Upper lobe of left lung (tissue), 4 donors: ENCODE measurements at regions not wholly inside any gene's neighbourhood (a gene's known extent, or its start where the extent isn't known, plus 50 kb on each side); places are given as distances from the start of the nearest gene placed in this dataset.

ENCODE experiments used
- CTCF ChIP-seq, 6 experiments: fragments of 450-650 bp in 4 of 6; fragments of 200-600 bp in 2 of 6; sonication (generic) in 2 of 6; IDR thresholded peaks; one replicate each; pipeline ENCODE4 v1.5.1; 2016 to 2019; ENCODE audit warnings: antibody characterized with exemption in 6 of 6
- EP300 ChIP-seq, 4 donors: sonication (generic); formaldehyde crosslinking; IDR thresholded peaks; one replicate each; pipeline ENCODE4 v1.5.1; 2017; ENCODE audit warnings: antibody characterized with exemption in 4 of 4, control low read depth in 2 of 4

- no peak for TF ChIP-seq CTCF (IDR thresholded peaks at IDR 0.05)
- TF ChIP-seq EP300 (IDR thresholded peaks at IDR 0.05), result no peak
Observed at GRCh38 chr7:4549681-4550080, 132.4 kb upstream of the FOXK1 start.
